Epithelial cell of prostate (primary cell): ENCODE measurements at regions not wholly inside any gene's neighbourhood (a gene's known extent, or its start where the extent isn't known, plus 50 kb on each side); places are given as distances from the start of the nearest gene placed in this dataset.

Experiments used
- DNase-seq: peaks from one replicate; pipeline ENCODE4 v3.0.0-alpha.2; 2011; ENCODE audit warnings: low read depth, low spot score
- H3K27ac ChIP-seq: fragments of 450-650 bp; 2 replicates; pipeline ENCODE4 v1.5.1; 2017; ENCODE audit warnings: mild to moderate bottlenecking

GRCh38 chr1:242745079-242745478 is 220.6 kb upstream of the PLD5 start:
- no peak overlapping the region for H3K27ac ChIP-seq
- DNase-seq = no peak

GRCh38 chr1:242743983-242744780 is 219.7 kb upstream of the PLD5 start:
- H3K27ac ChIP-seq = no peak overlapping the region
- no peak for DNase-seq

- no peak overlapping the region for H3K27ac ChIP-seq
- DNase-seq = no peak
Observed at GRCh38 chr1:242738702-242739645, 214.5 kb upstream of the PLD5 start.

- H3K27ac ChIP-seq = no peak overlapping the region
- no peak for DNase-seq
Observed at GRCh38 chr1:242736611-242737010, 212.1 kb upstream of the PLD5 start.

- H3K27ac ChIP-seq = no peak overlapping the region
- DNase-seq = no peak
Observed at GRCh38 chr1:242735323-242735722, 210.8 kb upstream of the PLD5 start.

- no peak overlapping the region for H3K27ac ChIP-seq
- DNase-seq = no peak
Observed at GRCh38 chr1:242731446-242731845, 206.9 kb upstream of the PLD5 start.

GRCh38 chr1:242728696-242729095 is 204.2 kb upstream of the PLD5 start:
- DNase-seq = no peak
- H3K27ac ChIP-seq = no peak overlapping the region

- DNase-seq = no peak
- H3K27ac ChIP-seq = no peak overlapping the region
Observed at GRCh38 chr1:242723044-242723716, 198.7 kb upstream of the PLD5 start.

- H3K27ac ChIP-seq = no peak overlapping the region
- no peak for DNase-seq
Observed at GRCh38 chr1:242718967-242719366, 194.5 kb upstream of the PLD5 start.

GRCh38 chr1:242712248-242712647 is 187.8 kb upstream of the PLD5 start:
- no peak for DNase-seq

GRCh38 chr1:242710847-242711246 is 186.3 kb upstream of the PLD5 start:
- DNase-seq = no peak
- H3K27ac ChIP-seq = no peak overlapping the region

More at GRCh38 chr1:242712248-242712647, 187.8 kb upstream of the PLD5 start:
- H3K27ac ChIP-seq = no peak overlapping the region

GRCh38 chr1:242710286-242710685 is 185.8 kb upstream of the PLD5 start:
- no peak for DNase-seq
- no peak overlapping the region for H3K27ac ChIP-seq

- H3K27ac ChIP-seq = no peak overlapping the region
- no peak for DNase-seq
Observed at GRCh38 chr1:242703467-242703866, 179.0 kb upstream of the PLD5 start.

- H3K27ac ChIP-seq = no peak overlapping the region
- DNase-seq = no peak
Observed at GRCh38 chr1:242692988-242693387, 168.5 kb upstream of the PLD5 start.

GRCh38 chr1:242691610-242691945 is 167.1 kb upstream of the PLD5 start:
- DNase-seq = no peak
- H3K27ac ChIP-seq = no peak overlapping the region

- no peak overlapping the region for H3K27ac ChIP-seq
- DNase-seq = no peak
Observed at GRCh38 chr1:242690849-242691609, 166.5 kb upstream of the PLD5 start.

GRCh38 chr1:242689378-242689777 is 164.9 kb upstream of the PLD5 start:
- H3K27ac ChIP-seq = no peak overlapping the region
- no peak for DNase-seq

- no peak for DNase-seq
Observed at GRCh38 chr1:242674951-242675645, 150.6 kb upstream of the PLD5 start.

GRCh38 chr1:242673652-242674051 is 149.2 kb upstream of the PLD5 start:
- no peak overlapping the region for H3K27ac ChIP-seq

More at GRCh38 chr1:242674951-242675645, 150.6 kb upstream of the PLD5 start:
- no peak overlapping the region for H3K27ac ChIP-seq

More at GRCh38 chr1:242673652-242674051, 149.2 kb upstream of the PLD5 start:
- DNase-seq = no peak
